Vagina (tissue), 2 donors: ENCODE measurements at regions not wholly inside any gene's neighbourhood (a gene's known extent, or its start where the extent isn't known, plus 50 kb on each side); places are given as distances from the start of the nearest gene placed in this dataset.

Source experiments
- CTCF ChIP-seq, 3 experiments: fragments of 450-650 bp in 2 of 3; fragments of 200-600 bp in 1 of 3; sonication (generic) in 1 of 3; IDR thresholded peaks; one replicate each; pipeline ENCODE4 v1.5.1; 2017 to 2019; ENCODE audit warnings: antibody characterized with exemption in 3 of 3, mild to moderate bottlenecking in 2 of 3, moderate library complexity in 2 of 3
- POLR2AphosphoS5 ChIP-seq, 2 donors: sonication (generic); formaldehyde crosslinking; IDR thresholded peaks; one replicate each; pipeline ENCODE4 v1.9.0; 2017; ENCODE audit warnings: antibody characterized with exemption in 2 of 2, mild to moderate bottlenecking in 2 of 2, low read depth in 1 of 2; ENCODE audit not compliant: insufficient read depth in 1 of 2

GRCh38 chr7:80078159-80078731, 56.4 kb upstream of the GNAI1 start:
- TF ChIP-seq CTCF (IDR thresholded peaks at IDR 0.05) (no peak), POLR2AphosphoS5 (IDR thresholded peaks at IDR 0.05; ENCODE audit: insufficient read depth in 1 of 2, low read depth in 1 of 2) (no peak)
